Esophagus squamous epithelium (tissue), 5 donors: ENCODE measurements at regions not wholly inside any gene's neighbourhood (a gene's known extent, or its start where the extent isn't known, plus 50 kb on each side); places are given as distances from the start of the nearest gene placed in this dataset.

Experiments used
- DNase-seq: peaks from one replicate; lab custom pipeline; 2025; lab: John Stamatoyannopoulos, UW
- H3K27ac ChIP-seq, 4 donors: fragments of 200-600 bp; sonication (generic); one replicate each; pipeline ENCODE4 v1.5.1; 2016 to 2019; ENCODE audit warnings: mild to moderate bottlenecking in 1 of 4
- H3K27me3 ChIP-seq, 4 donors: fragments of 200-600 bp; sonication (generic); 1 replicate in 3 of 4; 2 replicates in 1 of 4; pipeline versions ENCODE4 v1.5.1 to v1.6.0; 2017 to 2021; ENCODE audit warnings: antibody characterized with exemption in 1 of 4
- H3K36me3 ChIP-seq, 3 donors: fragments of 200-600 bp; sonication (generic); one replicate each; pipeline ENCODE4 v1.5.1; 2016 to 2019
- H3K4me1 ChIP-seq, 3 donors: fragments of 200-600 bp; sonication (generic); one replicate each; pipeline ENCODE4 v1.5.1; 2017 to 2019
- H3K4me3 ChIP-seq, 4 donors: fragments of 200-600 bp; sonication (generic); 1 replicate in 3 of 4; 2 replicates in 1 of 4; pipeline ENCODE4 v1.5.1; 2016 to 2019; ENCODE audit warnings: mild to moderate bottlenecking in 2 of 4, moderate library complexity in 1 of 4
- H3K9me3 ChIP-seq, 3 donors: fragments of 200-600 bp; sonication (generic); one replicate each; pipeline ENCODE4 v1.5.1; 2016 to 2019
- CTCF ChIP-seq, 6 experiments: fragments of 450-650 bp in 4 of 6; fragments of 200-600 bp in 2 of 6; sonication (generic) in 2 of 6; IDR thresholded peaks; one replicate each; pipeline ENCODE4 v1.5.1; 2016 to 2019; ENCODE audit warnings: antibody characterized with exemption in 6 of 6, mild to moderate bottlenecking in 4 of 6, moderate library complexity in 4 of 6
- POLR2A ChIP-seq, 4 donors: fragments of 450-650 bp; IDR thresholded peaks; one replicate each; pipeline ENCODE4 v1.6.1; 2017; ENCODE audit warnings: antibody characterized with exemption in 4 of 4, mild to moderate bottlenecking in 4 of 4, moderate library complexity in 3 of 4
- WGBS, 2 donors: methylation state at CpG; one replicate each; pipeline ENCODE4 v1.1.5; 2018; 5-methylcytosine and 5-hydroxymethylcytosine counted together
- intact Hi-C: fragments of 100-400 bp; cut with DNase I; formaldehyde crosslinking; loops from one replicate; pipeline ENCODE4 v1.15.0; 2022
- donor health status: DM: yes; HTN: yes; CAD: no.

- WGBS, 2 donors: 84 to 95% methylated on average over 3 of the region's 3 CpGs
- no peak for TF ChIP-seq CTCF (IDR thresholded peaks at IDR 0.05)
- no peak for TF ChIP-seq POLR2A (IDR thresholded peaks at IDR 0.05)
- H3K4me3 ChIP-seq: no peak overlapping the region
Observed at GRCh38 chr7:109309790-109310189, 740.1 kb downstream of the DNAJB9 start.

GRCh38 chr7:109318136-109318535 lies 748.5 kb downstream of the DNAJB9 start:
- Histone ChIP-seq H3K36me3 (no peaks in the 10 kb centered on the region), H3K4me1 (no peaks in the 10 kb centered on the region), H3K4me3 (no peak overlapping the region), H3K9me3 (no peaks in the 10 kb centered on the region), H3K27me3 (no peaks in the 10 kb centered on the region), H3K27ac (no peak overlapping the region)
- no peak for TF ChIP-seq CTCF (IDR thresholded peaks at IDR 0.05)
- TF ChIP-seq POLR2A (IDR thresholded peaks at IDR 0.05): no peak
- intact Hi-C loops: no loop called here
- no peak for DNase-seq

More at GRCh38 chr7:109309790-109310189, 740.1 kb downstream of the DNAJB9 start:
- no peak for DNase-seq
- no peak overlapping the region for H3K27ac ChIP-seq
- intact Hi-C loops: no loop called here
- H3K27me3 ChIP-seq: no peaks in the 10 kb centered on the region
- no peaks in the 10 kb centered on the region for H3K4me1 ChIP-seq
- no peaks in the 10 kb centered on the region for H3K36me3 ChIP-seq
- peaks cover 0 to 12% (median 7%) of the 10 kb centered on the region in 3 donors for H3K9me3 ChIP-seq

- 38 to 61% methylated on average over 2 of the region's 2 CpGs for WGBS, 2 donors
- no peak for TF ChIP-seq POLR2A (IDR thresholded peaks at IDR 0.05)
- no peak for TF ChIP-seq CTCF (IDR thresholded peaks at IDR 0.05)
- intact Hi-C loops: no loop called here
- no peak for DNase-seq
- Histone ChIP-seq H3K4me3 (no peak overlapping the region), H3K36me3 (no peaks in the 10 kb centered on the region), H3K4me1 (no peaks in the 10 kb centered on the region), H3K9me3 (no peaks in the 10 kb centered on the region), H3K27ac (no peak overlapping the region), H3K27me3 (no peaks in the 10 kb centered on the region)
Observed at GRCh38 chr7:109322833-109323232, 753.2 kb downstream of the DNAJB9 start.

- Histone ChIP-seq H3K4me1 (no peaks in the 10 kb centered on the region), H3K36me3 (no peaks in the 10 kb centered on the region), H3K9me3 (no peaks in the 10 kb centered on the region), H3K27me3 (no peaks in the 10 kb centered on the region), H3K27ac (no peak overlapping the region), H3K4me3 (no peak overlapping the region)
- no peak for TF ChIP-seq CTCF (IDR thresholded peaks at IDR 0.05)
- TF ChIP-seq POLR2A (IDR thresholded peaks at IDR 0.05): no peak
- intact Hi-C loops: no loop called here
- 39 to 47% methylated on average over 4 of the region's 4 CpGs for WGBS, 2 donors
- DNase-seq: no peak
Observed at GRCh38 chr7:109331423-109331822, 761.7 kb downstream of the DNAJB9 start.

GRCh38 chr7:109335951-109336350 lies 766.3 kb downstream of the DNAJB9 start:
- intact Hi-C loops: no loop called here
- DNase-seq: no peak
- 71 to 72% methylated on average over 3 of the region's 3 CpGs for WGBS, 2 donors
- Histone ChIP-seq H3K4me1 (no peaks in the 10 kb centered on the region), H3K9me3 (no peaks in the 10 kb centered on the region), H3K36me3 (no peaks in the 10 kb centered on the region), H3K27me3 (no peaks in the 10 kb centered on the region), H3K27ac (no peak overlapping the region), H3K4me3 (no peak overlapping the region)
- TF ChIP-seq POLR2A (IDR thresholded peaks at IDR 0.05) (no peak), CTCF (IDR thresholded peaks at IDR 0.05) (no peak)
